ENCODE measurements at regions not wholly inside any gene's neighbourhood (a gene's known extent, or its start where the extent isn't known, plus 50 kb on each side); places are given as distances from the start of the nearest gene placed in this dataset.
A peak's percentile ranks its signal among the peaks of the same experiment; 100 is the strongest.

GRCh38 chr1:82273816-82274215, 473.1 kb downstream of the ADGRL2 start:
- Histone ChIP-seq H3K36me3 (ENCODE audit: control insufficient read depth in 1 of 2, insufficient read depth in 2 of 2, low read length in 2 of 2) (no peaks in the 10 kb centered on the region), H3K14ac (ENCODE audit: low read length) (no peak overlapping the region), H2AK5ac (ENCODE audit: low read length) (no peak overlapping the region), H3K9ac (ENCODE audit: low read length) (no peak overlapping the region), H3K27me3 (ENCODE audit: insufficient read depth, low read length) (no peaks in the 10 kb centered on the region), H4K8ac (ENCODE audit: low read depth, low read length) (no peak overlapping the region), H3K4me1 (ENCODE audit: control insufficient read depth in 1 of 2, insufficient read depth in 2 of 2, low read length in 2 of 2) (peaks cover 2 to 3% of the 10 kb centered on the region in 2 experiments), H4K91ac (ENCODE audit: low read depth, low read length) (no peak overlapping the region), H2AFZ (ENCODE audit: insufficient read depth, low read length, poor library complexity) (no peak overlapping the region), H3K9me3 (ENCODE audit: insufficient read depth, low read depth, low read length) (no peaks in the 10 kb centered on the region), H2BK5ac (ENCODE audit: low read depth, low read length, poor library complexity) (no peak overlapping the region), H2BK12ac (ENCODE audit: low read length) (no peak overlapping the region), H3K4me2 (ENCODE audit: low read length) (no peak overlapping the region), H3K18ac (ENCODE audit: low read length) (no peak overlapping the region), H4K12ac (ENCODE audit: low read depth, low read length) (no peak overlapping the region), H2BK120ac (ENCODE audit: insufficient read depth, low read length, poor library complexity) (no peak overlapping the region), H3K23ac (ENCODE audit: low read length) (no peak overlapping the region), H3K4ac (ENCODE audit: low read depth, low read length) (no peak overlapping the region), H3K79me2 (ENCODE audit: control insufficient read depth, insufficient read depth, low read length, poor library complexity) (no peaks in the 10 kb centered on the region), H3K4me3 (ENCODE audit: low read depth, low read length) (no peak overlapping the region), H3K27ac (ENCODE audit: low read depth, low read length) (no peak overlapping the region), H3K79me1 (ENCODE audit: low read length) (no peaks in the 10 kb centered on the region)
- DNase-seq: no peak
- WGBS (ENCODE audit: extremely low coverage, insufficient coverage, insufficient read length): no CpG with 5 or more reads among the region's 2 CpGs

- H4K12ac ChIP-seq (ENCODE audit: low read depth, low read length): no peak overlapping the region
- H3K4me2 ChIP-seq (ENCODE audit: low read length): no peak overlapping the region
- no peak overlapping the region for H3K4me3 ChIP-seq (ENCODE audit: low read depth, low read length)
- H3K79me1 ChIP-seq (ENCODE audit: low read length): peaks cover 2% of the 10 kb centered on the region
- H3K9ac ChIP-seq (ENCODE audit: low read length): no peak overlapping the region
- H3K79me2 ChIP-seq (ENCODE audit: control insufficient read depth, insufficient read depth, low read length, poor library complexity): no peaks in the 10 kb centered on the region
- H3K36me3 ChIP-seq (ENCODE audit: control insufficient read depth in 1 of 2, insufficient read depth in 2 of 2, low read length in 2 of 2): no peaks in the 10 kb centered on the region
- no peak overlapping the region for H3K4ac ChIP-seq (ENCODE audit: low read depth, low read length)
- H3K9me3 ChIP-seq (ENCODE audit: insufficient read depth, low read depth, low read length): no peaks in the 10 kb centered on the region
- peak overlapping the region; percentile 6 for H3K27ac ChIP-seq (ENCODE audit: low read depth, low read length)
- peaks cover 2 to 3% of the 10 kb centered on the region in 2 experiments for H3K4me1 ChIP-seq (ENCODE audit: control insufficient read depth in 1 of 2, insufficient read depth in 2 of 2, low read length in 2 of 2)
- no peak overlapping the region for H3K14ac ChIP-seq (ENCODE audit: low read length)
- no peak overlapping the region for H2AFZ ChIP-seq (ENCODE audit: insufficient read depth, low read length, poor library complexity)
- no peak overlapping the region for H2BK5ac ChIP-seq (ENCODE audit: low read depth, low read length, poor library complexity)
- no peak overlapping the region for H2AK5ac ChIP-seq (ENCODE audit: low read length)
- no peak overlapping the region for H2BK12ac ChIP-seq (ENCODE audit: low read length)
- DNase-seq: peak; percentile 44 to 54
- H3K18ac ChIP-seq (ENCODE audit: low read length): no peak overlapping the region
- no peaks in the 10 kb centered on the region for H3K27me3 ChIP-seq (ENCODE audit: insufficient read depth, low read length)
- H3K23ac ChIP-seq (ENCODE audit: low read length): no peak overlapping the region
- no peak overlapping the region for H2BK120ac ChIP-seq (ENCODE audit: insufficient read depth, low read length, poor library complexity)
- H4K8ac ChIP-seq (ENCODE audit: low read depth, low read length): peak overlapping the region; percentile 65
- no peak overlapping the region for H4K91ac ChIP-seq (ENCODE audit: low read depth, low read length)
- WGBS (ENCODE audit: extremely low coverage, insufficient coverage, insufficient read length): no CpG with 5 or more reads among the region's 5 CpGs
Measured at GRCh38 chr1:82269431-82269830, 468.7 kb downstream of the ADGRL2 start.

- Histone ChIP-seq H2BK120ac (ENCODE audit: insufficient read depth, low read length, poor library complexity) (no peak overlapping the region), H3K79me2 (ENCODE audit: control insufficient read depth, insufficient read depth, low read length, poor library complexity) (no peaks in the 10 kb centered on the region), H3K4me1 (ENCODE audit: control insufficient read depth in 1 of 2, insufficient read depth in 2 of 2, low read length in 2 of 2) (peaks cover 2 to 3% of the 10 kb centered on the region in 2 experiments), H3K4me3 (ENCODE audit: low read depth, low read length) (no peak overlapping the region), H4K91ac (ENCODE audit: low read depth, low read length) (no peak overlapping the region), H2AK5ac (ENCODE audit: low read length) (no peak overlapping the region), H3K14ac (ENCODE audit: low read length) (no peak overlapping the region), H3K4me2 (ENCODE audit: low read length) (no peak overlapping the region), H3K27ac (ENCODE audit: low read depth, low read length) (peak overlapping the region; percentile 6), H4K12ac (ENCODE audit: low read depth, low read length) (no peak overlapping the region), H3K9ac (ENCODE audit: low read length) (no peak overlapping the region), H3K18ac (ENCODE audit: low read length) (no peak overlapping the region), H3K36me3 (ENCODE audit: control insufficient read depth in 1 of 2, insufficient read depth in 2 of 2, low read length in 2 of 2) (no peaks in the 10 kb centered on the region), H3K4ac (ENCODE audit: low read depth, low read length) (no peak overlapping the region), H3K79me1 (ENCODE audit: low read length) (peaks cover 2% of the 10 kb centered on the region), H2BK5ac (ENCODE audit: low read depth, low read length, poor library complexity) (no peak overlapping the region), H3K23ac (ENCODE audit: low read length) (no peak overlapping the region), H4K8ac (ENCODE audit: low read depth, low read length) (no peak overlapping the region), H2AFZ (ENCODE audit: insufficient read depth, low read length, poor library complexity) (no peak overlapping the region), H2BK12ac (ENCODE audit: low read length) (no peak overlapping the region), H3K27me3 (ENCODE audit: insufficient read depth, low read length) (no peaks in the 10 kb centered on the region), H3K9me3 (ENCODE audit: insufficient read depth, low read depth, low read length) (no peaks in the 10 kb centered on the region)
- no peak for DNase-seq
- no CpG with 5 or more reads among the region's 1 CpG for WGBS (ENCODE audit: extremely low coverage, insufficient coverage, insufficient read length)
Measured at GRCh38 chr1:82268826-82269225, 468.1 kb downstream of the ADGRL2 start.

GRCh38 chr1:82266351-82266750, 465.6 kb downstream of the ADGRL2 start:
- H4K12ac ChIP-seq (ENCODE audit: low read depth, low read length): no peak overlapping the region

More at GRCh38 chr1:82266351-82266750, 465.6 kb downstream of the ADGRL2 start:
- Histone ChIP-seq H2AK5ac (ENCODE audit: low read length) (no peak overlapping the region), H3K4me3 (ENCODE audit: low read depth, low read length) (no peak overlapping the region), H3K4me1 (ENCODE audit: control insufficient read depth in 1 of 2, insufficient read depth in 2 of 2, low read length in 2 of 2) (peaks cover 2 to 3% of the 10 kb centered on the region in 2 experiments), H3K18ac (ENCODE audit: low read length) (no peak overlapping the region), H4K8ac (ENCODE audit: low read depth, low read length) (no peak overlapping the region), H3K4ac (ENCODE audit: low read depth, low read length) (no peak overlapping the region), H3K79me1 (ENCODE audit: low read length) (peaks cover 2% of the 10 kb centered on the region), H3K79me2 (ENCODE audit: control insufficient read depth, insufficient read depth, low read length, poor library complexity) (no peaks in the 10 kb centered on the region), H3K27me3 (ENCODE audit: insufficient read depth, low read length) (no peaks in the 10 kb centered on the region), H2BK5ac (ENCODE audit: low read depth, low read length, poor library complexity) (no peak overlapping the region), H3K14ac (ENCODE audit: low read length) (no peak overlapping the region), H2AFZ (ENCODE audit: insufficient read depth, low read length, poor library complexity) (no peak overlapping the region), H3K9me3 (ENCODE audit: insufficient read depth, low read depth, low read length) (no peaks in the 10 kb centered on the region), H3K23ac (ENCODE audit: low read length) (no peak overlapping the region), H3K36me3 (ENCODE audit: control insufficient read depth in 1 of 2, insufficient read depth in 2 of 2, low read length in 2 of 2) (no peaks in the 10 kb centered on the region), H2BK12ac (ENCODE audit: low read length) (no peak overlapping the region), H3K27ac (ENCODE audit: low read depth, low read length) (no peak overlapping the region), H3K9ac (ENCODE audit: low read length) (no peak overlapping the region), H2BK120ac (ENCODE audit: insufficient read depth, low read length, poor library complexity) (no peak overlapping the region), H3K4me2 (ENCODE audit: low read length) (no peak overlapping the region), H4K91ac (ENCODE audit: low read depth, low read length) (no peak overlapping the region)
- DNase-seq: no peak
- no CpG with 5 or more reads among the region's 1 CpG for WGBS (ENCODE audit: extremely low coverage, insufficient coverage, insufficient read length)
